Duodenal mucosa (tissue), 2 donors: ENCODE measurements at regions not wholly inside any gene's neighbourhood (a gene's known extent, or its start where the extent isn't known, plus 50 kb on each side); places are given as distances from the start of the nearest gene placed in this dataset.

ENCODE experiments used
- H3K27ac ChIP-seq: one replicate; pipeline ENCODE4 v1.7.0; 2013; ENCODE audit warnings: low read depth, low read length
- H3K27me3 ChIP-seq, 2 donors: one replicate each; pipeline ENCODE4 v1.7.0; 2013; ENCODE audit warnings: low read length in 2 of 2, control low read depth in 1 of 2; ENCODE audit not compliant: insufficient read depth in 2 of 2, control insufficient read depth in 1 of 2
- H3K36me3 ChIP-seq, 2 donors: one replicate each; pipeline ENCODE4 v1.7.0; 2013; ENCODE audit warnings: low read length in 2 of 2, control low read depth in 1 of 2; ENCODE audit not compliant: insufficient read depth in 2 of 2, control insufficient read depth in 1 of 2
- H3K4me1 ChIP-seq, 2 donors: one replicate each; pipeline ENCODE4 v1.7.0; 2013; ENCODE audit warnings: low read length in 2 of 2, control low read depth in 1 of 2; ENCODE audit not compliant: insufficient read depth in 2 of 2, control insufficient read depth in 1 of 2
- H3K4me3 ChIP-seq, 2 donors: one replicate each; pipeline ENCODE4 v1.7.0; 2013; ENCODE audit warnings: low read length in 2 of 2, low read depth in 1 of 2
- H3K9ac ChIP-seq, 2 donors: one replicate each; pipeline ENCODE4 v1.7.0; 2013; ENCODE audit warnings: low read length in 2 of 2, low read depth in 1 of 2
- H3K9me3 ChIP-seq, 2 donors: one replicate each; pipeline ENCODE4 v1.7.0; 2013; ENCODE audit warnings: low read length in 2 of 2, control low read depth in 1 of 2; ENCODE audit not compliant: control insufficient read depth in 1 of 2

GRCh38 chr5:18068826-18069225 is 434.6 kb downstream of the TAF11L14 start:
- Histone ChIP-seq H3K9ac (no peak overlapping the region), H3K27me3 (no peaks in the 10 kb centered on the region), H3K9me3 (no peaks in the 10 kb centered on the region), H3K4me1 (no peaks in the 10 kb centered on the region), H3K27ac (no peak overlapping the region), H3K4me3 (no peak overlapping the region), H3K36me3 (no peaks in the 10 kb centered on the region)

GRCh38 chr5:18069790-18070189 is 435.5 kb downstream of the TAF11L14 start:
- Histone ChIP-seq H3K4me1 (no peaks in the 10 kb centered on the region), H3K27me3 (no peaks in the 10 kb centered on the region), H3K36me3 (no peaks in the 10 kb centered on the region), H3K27ac (no peak overlapping the region), H3K4me3 (no peak overlapping the region), H3K9me3 (no peaks in the 10 kb centered on the region), H3K9ac (no peak overlapping the region)

DNA sequence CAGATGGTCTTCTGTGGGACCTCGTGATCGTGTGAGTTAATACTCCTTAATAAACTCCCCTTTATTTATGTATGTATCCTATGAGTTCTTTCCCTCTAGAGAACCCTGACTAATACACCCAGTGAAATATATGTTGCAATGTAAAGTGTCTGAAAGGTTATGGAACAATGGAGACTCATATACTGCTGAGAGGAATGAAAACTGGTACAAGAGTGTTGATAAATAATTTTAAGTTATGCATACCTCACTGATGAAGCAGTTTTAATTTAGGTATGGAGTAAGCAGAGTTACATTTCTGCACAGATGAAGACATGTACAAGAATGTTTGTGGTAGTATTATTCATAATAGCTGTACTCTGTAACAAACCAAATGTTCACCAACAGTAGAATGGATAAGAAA is 438.3 kb downstream of the TAF11L14 start:
- H3K9ac ChIP-seq, result no peak overlapping the region
- no peak overlapping the region for H3K4me3 ChIP-seq
- peaks cover 0 to 2% of the 10 kb centered on the region in 2 donors for H3K9me3 ChIP-seq
- H3K27me3 ChIP-seq, result no peaks in the 10 kb centered on the region
- no peaks in the 10 kb centered on the region for H3K36me3 ChIP-seq
- H3K27ac ChIP-seq, result no peak overlapping the region
- H3K4me1 ChIP-seq, result no peaks in the 10 kb centered on the region

- H3K36me3 ChIP-seq, result no peaks in the 10 kb centered on the region
- no peak overlapping the region for H3K27ac ChIP-seq
- H3K9me3 ChIP-seq, result peaks cover 4 to 6% of the 10 kb centered on the region in 2 donors
- H3K9ac ChIP-seq, result no peak overlapping the region
- no peaks in the 10 kb centered on the region for H3K4me1 ChIP-seq
- no peak overlapping the region for H3K4me3 ChIP-seq
- H3K27me3 ChIP-seq, result no peaks in the 10 kb centered on the region
Observed at GRCh38 chr5:18074961-18075360, 440.7 kb downstream of the TAF11L14 start.

- H3K9me3 ChIP-seq, result peaks cover 4 to 11% of the 10 kb centered on the region in 2 donors
- no peaks in the 10 kb centered on the region for H3K27me3 ChIP-seq
- H3K4me1 ChIP-seq, result no peaks in the 10 kb centered on the region
- H3K27ac ChIP-seq, result no peak overlapping the region
- no peaks in the 10 kb centered on the region for H3K36me3 ChIP-seq
- no peak overlapping the region for H3K4me3 ChIP-seq
- H3K9ac ChIP-seq, result no peak overlapping the region
Observed at GRCh38 chr5:18078157-18078556, 443.9 kb downstream of the TAF11L14 start.

DNA sequence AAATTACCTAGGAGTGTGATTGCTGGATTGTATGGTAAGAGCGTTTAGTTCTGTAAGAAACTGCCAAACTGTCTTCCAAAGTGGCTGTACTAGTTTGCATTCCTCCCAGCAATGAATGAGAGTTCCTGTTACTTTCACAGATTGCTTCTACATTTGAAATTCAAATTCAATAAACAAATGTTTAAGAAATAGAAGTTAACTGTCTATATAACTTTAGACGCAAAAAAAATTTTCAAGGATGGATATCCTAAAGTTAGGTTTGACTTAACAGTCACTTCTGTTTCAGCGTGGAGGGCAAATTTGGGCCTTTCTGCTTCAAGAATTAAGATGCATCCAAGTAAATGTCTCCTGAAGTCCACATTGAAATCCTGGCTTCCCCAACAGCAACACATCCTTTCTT is 445.6 kb downstream of the TAF11L14 start:
- peaks cover 6 to 15% of the 10 kb centered on the region in 2 donors for H3K9me3 ChIP-seq
- H3K9ac ChIP-seq, result no peak overlapping the region
- no peak overlapping the region for H3K27ac ChIP-seq
- H3K27me3 ChIP-seq, result no peaks in the 10 kb centered on the region
- no peaks in the 10 kb centered on the region for H3K36me3 ChIP-seq
- no peak overlapping the region for H3K4me3 ChIP-seq
- no peaks in the 10 kb centered on the region for H3K4me1 ChIP-seq

DNA sequence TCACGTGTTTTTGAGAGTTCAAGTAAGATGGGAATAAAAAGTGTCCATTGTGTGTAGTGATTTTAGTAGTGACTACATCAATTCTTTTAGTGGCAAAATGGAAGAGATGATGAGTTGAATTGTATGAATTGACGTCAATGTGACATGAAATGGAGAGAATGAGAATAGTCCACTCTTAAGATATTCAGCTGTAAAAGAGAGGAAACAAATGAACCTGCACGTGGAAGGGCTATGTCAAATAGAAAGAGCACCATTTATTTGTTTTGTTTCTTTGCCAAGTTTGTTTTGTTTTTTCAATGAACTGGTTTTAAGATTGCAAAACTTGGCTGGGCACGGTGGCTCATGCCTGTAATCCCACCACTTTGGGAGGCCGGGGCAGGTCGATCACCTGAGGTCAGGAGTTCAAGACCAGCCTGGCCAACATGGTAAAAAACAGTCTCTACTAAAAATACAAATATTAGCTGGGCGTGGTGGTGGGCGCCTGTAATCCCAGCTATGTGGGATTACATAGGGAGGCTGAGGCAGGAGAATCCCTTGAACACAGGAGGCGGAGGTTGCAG is 453.8 kb downstream of the TAF11L14 start:
- Histone ChIP-seq H3K4me3 (no peak overlapping the region), H3K27me3 (no peaks in the 10 kb centered on the region), H3K9me3 (peaks cover 2 to 5% of the 10 kb centered on the region in 2 donors), H3K9ac (no peak overlapping the region), H3K27ac (no peak overlapping the region), H3K36me3 (no peaks in the 10 kb centered on the region), H3K4me1 (no peaks in the 10 kb centered on the region)

- no peaks in the 10 kb centered on the region for H3K27me3 ChIP-seq
- H3K27ac ChIP-seq, result no peak overlapping the region
- no peaks in the 10 kb centered on the region for H3K36me3 ChIP-seq
- H3K9me3 ChIP-seq, result no peaks in the 10 kb centered on the region
- H3K4me3 ChIP-seq, result no peak overlapping the region
- H3K4me1 ChIP-seq, result no peaks in the 10 kb centered on the region
- H3K9ac ChIP-seq, result no peak overlapping the region
Observed at GRCh38 chr5:18090177-18090576, 455.9 kb downstream of the TAF11L14 start.

GRCh38 chr5:18091142-18091541 is 456.9 kb downstream of the TAF11L14 start:
- Histone ChIP-seq H3K36me3 (no peaks in the 10 kb centered on the region), H3K4me3 (no peak overlapping the region), H3K27ac (no peak overlapping the region), H3K9ac (no peak overlapping the region), H3K9me3 (no peaks in the 10 kb centered on the region), H3K4me1 (no peaks in the 10 kb centered on the region), H3K27me3 (no peaks in the 10 kb centered on the region)

DNA sequence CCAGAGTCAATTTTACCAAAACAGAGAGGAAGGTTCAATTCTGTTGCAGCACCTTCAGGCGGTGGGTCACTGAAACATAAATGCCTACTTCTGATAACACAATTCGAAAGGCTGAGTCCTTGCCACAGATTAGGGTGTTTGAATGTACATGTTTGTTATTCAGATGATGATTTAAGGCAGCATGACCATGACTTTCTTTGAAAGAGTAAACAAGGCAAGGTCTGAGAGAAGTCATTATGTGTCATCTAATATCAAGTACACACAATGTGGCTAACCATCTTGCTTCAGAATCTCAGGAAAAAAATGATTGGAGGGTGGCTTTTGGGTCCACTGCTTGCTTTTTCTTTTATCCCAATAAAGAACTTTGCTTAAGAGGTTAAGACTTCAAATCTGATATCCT is 457.5 kb downstream of the TAF11L14 start:
- Histone ChIP-seq H3K9me3 (no peaks in the 10 kb centered on the region), H3K36me3 (no peaks in the 10 kb centered on the region), H3K4me1 (no peaks in the 10 kb centered on the region), H3K27me3 (no peaks in the 10 kb centered on the region), H3K9ac (no peak overlapping the region), H3K4me3 (no peak overlapping the region), H3K27ac (no peak overlapping the region)

DNA sequence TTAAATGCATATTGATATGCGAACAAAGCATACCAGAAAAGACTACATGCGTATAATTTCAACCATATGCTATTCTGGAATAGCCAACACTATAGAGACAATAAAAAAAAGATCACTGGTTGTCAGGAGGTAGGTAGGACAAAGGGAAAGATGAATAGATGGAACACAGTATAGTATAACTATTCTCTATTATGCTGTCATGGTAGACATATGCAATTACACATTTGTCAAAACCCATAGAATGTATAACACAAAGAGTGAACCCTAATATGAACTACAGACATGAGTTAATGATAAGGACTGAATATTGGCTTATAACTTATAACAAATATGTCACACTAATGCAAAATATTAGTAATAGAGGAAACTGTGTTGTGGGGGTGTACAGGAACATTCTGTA is 460.8 kb downstream of the TAF11L14 start:
- H3K27ac ChIP-seq, result no peak overlapping the region
- H3K9me3 ChIP-seq, result no peaks in the 10 kb centered on the region
- H3K9ac ChIP-seq, result no peak overlapping the region
- H3K4me3 ChIP-seq, result no peak overlapping the region
- H3K36me3 ChIP-seq, result no peaks in the 10 kb centered on the region
- no peaks in the 10 kb centered on the region for H3K27me3 ChIP-seq
- no peaks in the 10 kb centered on the region for H3K4me1 ChIP-seq
